Thoracic aorta (tissue), 2 donors: ENCODE measurements at regions not wholly inside any gene's neighbourhood (a gene's known extent, or its start where the extent isn't known, plus 50 kb on each side); places are given as distances from the start of the nearest gene placed in this dataset.

Source experiments
- ATAC-seq: fragments of 150-250 bp; one replicate; pipeline ENCODE4 v1.8.0; 2017; ENCODE audit warnings: low read depth; ENCODE audit not compliant: insufficient number of reproducible peaks, low FRiP score
- DNase-seq: peaks from one replicate; pipeline ENCODE4 v3.0.0-alpha.2; 2020; ENCODE audit warnings: low spot score
- H3K27ac ChIP-seq, 2 donors: fragments of 200-600 bp; sonication (generic); 1 replicate in 1 of 2; 2 replicates in 1 of 2; pipeline ENCODE4 v1.5.1; 2016; ENCODE audit warnings: mild to moderate bottlenecking in 2 of 2, moderate library complexity in 2 of 2
- H3K27me3 ChIP-seq: fragments of 200-600 bp; sonication (generic); replicated peaks from 2 replicates; pipeline ENCODE4 v1.6.0; 2016; ENCODE audit warnings: mild to moderate bottlenecking; ENCODE audit not compliant: insufficient read depth
- H3K36me3 ChIP-seq: fragments of 200-600 bp; sonication (generic); one replicate; pipeline ENCODE4 v1.5.1; 2016
- H3K4me1 ChIP-seq, 2 donors: fragments of 200-600 bp; sonication (generic); 1 replicate in 1 of 2; 2 replicates in 1 of 2; pipeline versions ENCODE4 v1.5.1 to v1.6.0; 2016; ENCODE audit warnings: low read depth in 2 of 2, mild to moderate bottlenecking in 1 of 2; ENCODE audit not compliant: control insufficient read depth in 1 of 2
- H3K4me3 ChIP-seq: fragments of 200-600 bp; sonication (generic); 2 replicates; pipeline ENCODE4 v1.5.1; 2016; ENCODE audit warnings: mild to moderate bottlenecking
- H3K9me3 ChIP-seq: fragments of 200-600 bp; sonication (generic); 2 replicates; pipeline ENCODE4 v1.5.1; 2016
- CTCF ChIP-seq: fragments of 200-600 bp; sonication (generic); IDR thresholded peaks from one replicate; pipeline ENCODE4 v1.5.1; 2019; ENCODE audit warnings: antibody characterized with exemption

GRCh38 chrX:107574711-107575110, 53.6 kb upstream of the PRPS1 start:
- no peak for ATAC-seq
- Histone ChIP-seq H3K27me3 (no peaks in the 10 kb centered on the region), H3K36me3 (no peaks in the 10 kb centered on the region), H3K27ac (no peak overlapping the region), H3K9me3 (no peaks in the 10 kb centered on the region), H3K4me1 (no peaks in the 10 kb centered on the region), H3K4me3 (no peak overlapping the region)
- no peak for TF ChIP-seq CTCF
- no peak for DNase-seq

GRCh38 chrX:107576392-107576791, 51.9 kb upstream of the PRPS1 start:
- no peak for DNase-seq
- no peak overlapping the region for H3K27ac ChIP-seq
- no peaks in the 10 kb centered on the region for H3K36me3 ChIP-seq
- H3K9me3 ChIP-seq: no peaks in the 10 kb centered on the region
- no peak overlapping the region for H3K4me3 ChIP-seq
- no peaks in the 10 kb centered on the region for H3K4me1 ChIP-seq
- no peak for ATAC-seq
- TF ChIP-seq CTCF: no peak
- no peaks in the 10 kb centered on the region for H3K27me3 ChIP-seq

GRCh38 chrX:107576841-107577240, 51.5 kb upstream of the PRPS1 start:
- Histone ChIP-seq H3K4me1 (no peaks in the 10 kb centered on the region), H3K36me3 (no peaks in the 10 kb centered on the region), H3K9me3 (no peaks in the 10 kb centered on the region), H3K4me3 (no peak overlapping the region), H3K27me3 (no peaks in the 10 kb centered on the region), H3K27ac (no peak overlapping the region)
- DNase-seq (no peak), ATAC-seq (no peak)
- TF ChIP-seq CTCF: no peak

GRCh38 chrX:107577933-107578332, 50.4 kb upstream of the PRPS1 start:
- no peaks in the 10 kb centered on the region for H3K4me1 ChIP-seq
- no peak for DNase-seq
- no peak for TF ChIP-seq CTCF
- no peaks in the 10 kb centered on the region for H3K27me3 ChIP-seq
- H3K27ac ChIP-seq: no peak overlapping the region
- H3K9me3 ChIP-seq: no peaks in the 10 kb centered on the region
- no peak overlapping the region for H3K4me3 ChIP-seq
- no peak for ATAC-seq
- H3K36me3 ChIP-seq: no peaks in the 10 kb centered on the region
